Esophagus squamous epithelium (tissue), 5 donors: ENCODE measurements at regions not wholly inside any gene's neighbourhood (a gene's known extent, or its start where the extent isn't known, plus 50 kb on each side); places are given as distances from the start of the nearest gene placed in this dataset.

Experiments
- DNase-seq: peaks from one replicate; lab custom pipeline; 2025; lab: John Stamatoyannopoulos, UW
- H3K27ac ChIP-seq, 4 donors: fragments of 200-600 bp; sonication (generic); one replicate each; pipeline ENCODE4 v1.5.1; 2016 to 2019; ENCODE audit warnings: mild to moderate bottlenecking in 1 of 4
- H3K27me3 ChIP-seq, 4 donors: fragments of 200-600 bp; sonication (generic); 1 replicate in 3 of 4; 2 replicates in 1 of 4; pipeline versions ENCODE4 v1.5.1 to v1.6.0; 2017 to 2021; ENCODE audit warnings: antibody characterized with exemption in 1 of 4
- H3K36me3 ChIP-seq, 3 donors: fragments of 200-600 bp; sonication (generic); one replicate each; pipeline ENCODE4 v1.5.1; 2016 to 2019
- H3K4me1 ChIP-seq, 3 donors: fragments of 200-600 bp; sonication (generic); one replicate each; pipeline ENCODE4 v1.5.1; 2017 to 2019
- H3K4me3 ChIP-seq, 4 donors: fragments of 200-600 bp; sonication (generic); 1 replicate in 3 of 4; 2 replicates in 1 of 4; pipeline ENCODE4 v1.5.1; 2016 to 2019; ENCODE audit warnings: mild to moderate bottlenecking in 2 of 4, moderate library complexity in 1 of 4
- H3K9me3 ChIP-seq, 3 donors: fragments of 200-600 bp; sonication (generic); one replicate each; pipeline ENCODE4 v1.5.1; 2016 to 2019
- POLR2A ChIP-seq, 4 donors: fragments of 450-650 bp; IDR thresholded peaks; one replicate each; pipeline ENCODE4 v1.6.1; 2017; ENCODE audit warnings: antibody characterized with exemption in 4 of 4, mild to moderate bottlenecking in 4 of 4, moderate library complexity in 3 of 4
- WGBS, 2 donors: methylation state at CpG; one replicate each; pipeline ENCODE4 v1.1.5; 2018; 5-methylcytosine and 5-hydroxymethylcytosine counted together
- intact Hi-C: fragments of 100-400 bp; cut with DNase I; formaldehyde crosslinking; loops from one replicate; pipeline ENCODE4 v1.15.0; 2022
- TF ChIP-seq, protein P1 (sequence below), 6 experiments: fragments of 450-650 bp in 4 of 6; fragments of 200-600 bp in 2 of 6; sonication (generic) in 2 of 6; IDR thresholded peaks; one replicate each; pipeline ENCODE4 v1.5.1; 2016 to 2019; ENCODE audit warnings: antibody characterized with exemption in 6 of 6, mild to moderate bottlenecking in 4 of 6, moderate library complexity in 4 of 6
- donor health status: DM: yes; HTN: yes; CAD: no.

DNA sequence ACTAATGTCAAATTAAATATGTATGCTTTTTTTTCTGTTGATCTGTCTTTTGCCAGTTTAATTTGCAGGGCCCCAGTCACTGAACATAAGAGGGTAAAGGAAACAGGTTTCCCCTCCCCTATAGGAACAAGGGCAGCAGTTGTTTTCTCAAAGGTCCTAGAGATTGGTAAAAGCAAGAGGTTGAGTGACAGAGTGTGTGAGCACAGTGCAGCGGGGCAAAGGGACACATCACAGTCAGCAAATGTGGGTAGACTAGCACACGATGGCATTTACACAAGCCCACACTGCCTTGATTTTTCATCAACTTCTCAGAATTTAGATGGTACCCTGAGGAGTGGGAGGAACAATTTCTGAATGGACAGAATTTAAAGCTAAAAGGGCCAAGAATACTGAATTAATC lies 138.7 kb upstream of the MYLIP start:
- TF ChIP-seq, protein P1, sequence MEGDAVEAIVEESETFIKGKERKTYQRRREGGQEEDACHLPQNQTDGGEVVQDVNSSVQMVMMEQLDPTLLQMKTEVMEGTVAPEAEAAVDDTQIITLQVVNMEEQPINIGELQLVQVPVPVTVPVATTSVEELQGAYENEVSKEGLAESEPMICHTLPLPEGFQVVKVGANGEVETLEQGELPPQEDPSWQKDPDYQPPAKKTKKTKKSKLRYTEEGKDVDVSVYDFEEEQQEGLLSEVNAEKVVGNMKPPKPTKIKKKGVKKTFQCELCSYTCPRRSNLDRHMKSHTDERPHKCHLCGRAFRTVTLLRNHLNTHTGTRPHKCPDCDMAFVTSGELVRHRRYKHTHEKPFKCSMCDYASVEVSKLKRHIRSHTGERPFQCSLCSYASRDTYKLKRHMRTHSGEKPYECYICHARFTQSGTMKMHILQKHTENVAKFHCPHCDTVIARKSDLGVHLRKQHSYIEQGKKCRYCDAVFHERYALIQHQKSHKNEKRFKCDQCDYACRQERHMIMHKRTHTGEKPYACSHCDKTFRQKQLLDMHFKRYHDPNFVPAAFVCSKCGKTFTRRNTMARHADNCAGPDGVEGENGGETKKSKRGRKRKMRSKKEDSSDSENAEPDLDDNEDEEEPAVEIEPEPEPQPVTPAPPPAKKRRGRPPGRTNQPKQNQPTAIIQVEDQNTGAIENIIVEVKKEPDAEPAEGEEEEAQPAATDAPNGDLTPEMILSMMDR (IDR thresholded peaks at IDR 0.05): no peak
- no peak for TF ChIP-seq POLR2A (IDR thresholded peaks at IDR 0.05)
- H3K4me3 ChIP-seq: no peak overlapping the region
- H3K27me3 ChIP-seq: no peaks in the 10 kb centered on the region
- DNase-seq: no peak
- H3K27ac ChIP-seq: no peak overlapping the region
- 82 to 85% methylated on average over 2 of the region's 2 CpGs for WGBS, 2 donors
- intact Hi-C loops: no loop called here
- peaks cover 0 to 7% (median 0%) of the 10 kb centered on the region in 3 donors for H3K4me1 ChIP-seq
- no peaks in the 10 kb centered on the region for H3K9me3 ChIP-seq
- H3K36me3 ChIP-seq: no peaks in the 10 kb centered on the region

DNA sequence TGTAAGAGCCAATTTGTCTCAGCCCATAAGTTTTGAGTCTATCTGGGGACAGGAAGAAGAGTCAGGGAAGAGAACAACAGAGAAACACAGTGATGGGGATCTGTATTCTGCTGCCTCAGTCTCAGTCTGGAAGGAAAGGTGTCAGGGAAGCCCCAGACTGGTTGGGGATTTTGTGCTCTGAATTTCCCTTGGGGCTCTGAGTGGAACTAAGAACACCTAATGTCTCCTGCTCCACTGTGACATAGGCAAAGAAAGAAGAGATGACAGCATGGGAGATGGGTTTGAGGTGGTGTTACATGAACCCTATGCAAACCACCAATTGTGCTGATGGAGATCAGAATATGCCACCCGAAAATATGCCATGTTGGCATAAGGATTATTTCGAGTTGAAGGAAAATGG lies 139.5 kb upstream of the MYLIP start:
- Histone ChIP-seq H3K27ac (no peak overlapping the region), H3K4me1 (no peaks in the 10 kb centered on the region), H3K4me3 (no peak overlapping the region), H3K36me3 (no peaks in the 10 kb centered on the region), H3K9me3 (no peaks in the 10 kb centered on the region), H3K27me3 (no peaks in the 10 kb centered on the region)
- TF ChIP-seq, protein P1 (IDR thresholded peaks at IDR 0.05): no peak
- no peak for TF ChIP-seq POLR2A (IDR thresholded peaks at IDR 0.05)
- DNase-seq: no peak
- intact Hi-C loops: no loop called here
- 96 to 97% methylated on average over 2 of the region's 2 CpGs for WGBS, 2 donors

DNA sequence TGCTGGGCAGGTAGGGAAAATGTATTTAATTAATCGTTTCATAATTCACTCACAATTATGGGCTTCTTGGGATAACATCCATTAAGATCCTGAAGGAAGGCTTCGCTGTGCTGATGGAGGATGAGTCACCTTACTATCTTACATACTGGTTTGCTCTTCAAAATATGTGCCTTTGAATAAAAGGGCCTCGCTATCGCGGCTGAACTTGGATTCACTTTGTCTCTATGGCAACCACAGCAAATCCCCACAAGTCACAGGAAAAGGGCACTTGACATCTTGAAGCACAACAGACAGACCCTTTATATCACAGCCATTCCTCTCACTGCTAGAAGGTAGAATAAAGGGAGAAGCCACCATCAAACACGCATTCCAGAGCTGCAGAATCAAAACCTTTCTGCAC lies 141.3 kb upstream of the MYLIP start:
- H3K27ac ChIP-seq: no peak overlapping the region
- H3K4me3 ChIP-seq: no peak overlapping the region
- H3K4me1 ChIP-seq: no peaks in the 10 kb centered on the region
- TF ChIP-seq, protein P1 (IDR thresholded peaks at IDR 0.05): no peak
- no peak for TF ChIP-seq POLR2A (IDR thresholded peaks at IDR 0.05)
- no peaks in the 10 kb centered on the region for H3K36me3 ChIP-seq
- 65 to 75% methylated on average over 6 of the region's 6 CpGs for WGBS, 2 donors
- H3K9me3 ChIP-seq: no peaks in the 10 kb centered on the region
- intact Hi-C loops: no loop called here
- DNase-seq: no peak
- H3K27me3 ChIP-seq: no peaks in the 10 kb centered on the region

DNA sequence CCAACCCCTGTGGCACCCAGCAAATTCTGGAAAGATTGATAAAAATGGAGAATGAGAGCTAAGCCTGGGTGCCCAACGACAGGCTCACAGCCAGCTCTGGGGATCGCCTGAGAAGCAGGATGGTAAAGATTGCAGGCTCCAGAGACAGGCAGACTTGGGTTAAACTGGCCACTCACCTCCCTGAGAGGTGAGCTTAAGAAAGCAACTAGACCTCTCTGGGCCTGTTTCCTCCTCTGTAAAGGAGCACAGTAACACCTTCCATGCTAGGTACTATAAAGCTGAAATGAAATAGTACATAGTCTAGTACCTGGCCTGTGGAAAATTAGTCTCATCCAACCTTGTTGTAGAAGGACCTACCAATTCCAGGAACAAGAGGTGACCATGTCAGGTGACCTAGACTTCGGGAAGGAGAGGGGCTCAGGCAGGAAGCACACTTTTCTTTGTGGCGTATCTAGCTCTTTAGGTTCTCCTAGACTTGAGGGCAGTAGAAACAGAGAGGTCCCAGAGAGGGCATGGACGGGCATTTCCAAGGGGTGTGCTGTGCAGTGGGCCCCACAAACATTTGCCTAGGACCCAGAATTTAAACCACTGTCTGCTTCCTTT lies 142.8 kb upstream of the MYLIP start:
- H3K27me3 ChIP-seq: no peaks in the 10 kb centered on the region
- peaks cover 0 to 2% (median 0%) of the 10 kb centered on the region in 3 donors for H3K4me1 ChIP-seq
- H3K36me3 ChIP-seq: no peaks in the 10 kb centered on the region
- DNase-seq: no peak
- H3K9me3 ChIP-seq: no peaks in the 10 kb centered on the region
- WGBS, 2 donors: 82 to 94% methylated on average over 4 to 5 of the region's 5 CpGs
- intact Hi-C loops: no loop called here
- TF ChIP-seq, protein P1 (IDR thresholded peaks at IDR 0.05): no peak
- no peak for TF ChIP-seq POLR2A (IDR thresholded peaks at IDR 0.05)
- no peak overlapping the region for H3K27ac ChIP-seq
- no peak overlapping the region for H3K4me3 ChIP-seq

DNA sequence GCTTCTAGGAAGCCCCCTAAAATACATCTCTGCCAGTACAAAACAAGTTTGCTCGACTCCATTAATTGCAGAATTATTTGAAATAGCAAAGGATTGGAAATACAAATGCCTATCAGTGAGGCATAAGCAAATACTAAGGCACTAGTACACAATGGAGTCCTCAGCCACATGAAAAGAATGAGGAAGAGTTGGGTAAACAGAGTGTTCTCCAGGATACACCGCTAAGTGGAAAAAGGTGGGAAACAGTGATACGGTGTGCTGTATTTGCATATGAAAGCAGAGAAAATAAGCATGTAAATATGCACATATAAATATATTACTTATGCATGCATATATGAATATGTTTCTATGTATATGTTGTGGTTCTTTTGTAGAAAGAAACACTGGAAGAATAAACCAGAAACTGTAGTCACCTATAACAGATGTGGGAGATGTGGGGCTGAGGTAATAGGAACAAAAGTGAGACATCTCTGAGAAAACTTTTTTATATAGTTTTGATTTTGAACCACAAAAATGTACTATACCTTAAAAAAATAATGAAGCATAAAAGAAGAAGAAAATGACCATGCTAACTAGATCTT lies 143.4 kb upstream of the MYLIP start:
- intact Hi-C loops: no loop called here
- 74 to 89% methylated on average over 3 of the region's 3 CpGs for WGBS, 2 donors

More for the DNA sequence above, 143.4 kb upstream of the MYLIP start:
- TF ChIP-seq, protein P1 (IDR thresholded peaks at IDR 0.05): no peak
- TF ChIP-seq POLR2A (IDR thresholded peaks at IDR 0.05): no peak
- Histone ChIP-seq H3K27ac (no peak overlapping the region), H3K27me3 (no peaks in the 10 kb centered on the region), H3K4me1 (peaks cover 0 to 8% (median 0%) of the 10 kb centered on the region in 3 donors), H3K4me3 (no peak overlapping the region), H3K36me3 (no peaks in the 10 kb centered on the region), H3K9me3 (no peaks in the 10 kb centered on the region)
- no peak for DNase-seq
